Lung (tissue), 11 donors: ENCODE measurements at regions not wholly inside any gene's neighbourhood (a gene's known extent, or its start where the extent isn't known, plus 50 kb on each side); places are given as distances from the start of the nearest gene placed in this dataset.
A peak's percentile ranks its signal among the peaks of the same experiment; 100 is the strongest.

Experiments
- ATAC-seq: fragments of 200-7000 bp; cut with Tn5 transposase; one replicate; pipeline ENCODE4 v1.9.1; 2020; ENCODE audit warnings: moderate number of reproducible peaks; ENCODE audit not compliant: insufficient read depth, low FRiP score
- DNase-seq, 3 donors: peaks; one replicate each; pipeline ENCODE4 v3.0.0-alpha.2; 2013 to 2017
- H3K27ac ChIP-seq, 2 donors: one replicate each; pipeline ENCODE4 v1.5.1; 2013; ENCODE audit warnings: mild to moderate bottlenecking in 2 of 2, moderate library complexity in 2 of 2, control low read depth in 1 of 2, inconsistent platforms in 1 of 2, low read depth in 1 of 2, low read length in 1 of 2
- H3K27me3 ChIP-seq, 3 donors: one replicate each; pipeline ENCODE4 v1.5.1; 2013; ENCODE audit warnings: low read length in 2 of 3; ENCODE audit not compliant: control insufficient read depth in 3 of 3, insufficient read depth in 3 of 3
- H3K36me3 ChIP-seq, 4 donors: one replicate each; pipeline ENCODE4 v1.5.1; 2013; ENCODE audit warnings: low read length in 4 of 4, mild to moderate bottlenecking in 1 of 4, moderate library complexity in 1 of 4; ENCODE audit not compliant: control insufficient read depth in 4 of 4, insufficient read depth in 4 of 4
- H3K4me1 ChIP-seq, 5 donors: one replicate each; pipeline ENCODE4 v1.5.1; 2013; ENCODE audit warnings: low read length in 5 of 5, mild to moderate bottlenecking in 2 of 5, moderate library complexity in 1 of 5; ENCODE audit not compliant: control insufficient read depth in 5 of 5, insufficient read depth in 5 of 5
- H3K4me3 ChIP-seq: one replicate; pipeline ENCODE4 v1.5.1; 2013; ENCODE audit warnings: mild to moderate bottlenecking, control low read depth, moderate library complexity
- H3K9ac ChIP-seq, 2 donors: one replicate each; pipeline ENCODE4 v1.5.1; 2013; ENCODE audit warnings: low read length in 2 of 2, control low read depth in 1 of 2; ENCODE audit not compliant: insufficient read depth in 1 of 2
- H3K9me3 ChIP-seq, 4 donors: one replicate each; pipeline ENCODE4 v1.5.1; 2013; ENCODE audit warnings: low read length in 3 of 4, mild to moderate bottlenecking in 1 of 4, moderate library complexity in 1 of 4; ENCODE audit not compliant: control insufficient read depth in 4 of 4, insufficient read depth in 3 of 4
- CTCF ChIP-seq: IDR thresholded peaks from 2 replicates; pipeline ENCODE4 v1.5.1; 2012; ENCODE audit warnings: mild to moderate bottlenecking; ENCODE audit errors: control extremely low read depth, extremely low read depth
- WGBS, 2 donors: extraction: QIAGEN DNeasy Blood & Tissue Kit; methylation state at CpG; one replicate each; pipeline ENCODE4 v1.1.7; 2013; 5-methylcytosine and 5-hydroxymethylcytosine counted together
- donor health status: control.
- donor health status: control.
- donor health status: Bipolar disorder and iron deficiency.
- donor health status: healthy.
- donor health status: DM: yes; HTN: yes; CAD: no.

GRCh38 chr2:234308813-234309195 lies 188.1 kb downstream of the ARL4C start:
- Histone ChIP-seq H3K4me1 (no peaks in the 10 kb centered on the region), H3K9ac (no peak overlapping the region), H3K4me3 (no peak overlapping the region), H3K27ac (no peak overlapping the region), H3K27me3 (no peaks in the 10 kb centered on the region), H3K9me3 (no peaks in the 10 kb centered on the region), H3K36me3 (no peaks in the 10 kb centered on the region)
- ATAC-seq (peak; percentile 50), DNase-seq (no peak)
- TF ChIP-seq CTCF = no peak
- WGBS, 2 donors = 42 to 61% methylated on average over 6 of the region's 6 CpGs

- no peaks in the 10 kb centered on the region for H3K36me3 ChIP-seq
Measured at GRCh38 chr2:234308073-234308812, 188.6 kb downstream of the ARL4C start.

GRCh38 chr2:234307322-234307961 lies 189.4 kb downstream of the ARL4C start:
- no peaks in the 10 kb centered on the region for H3K27me3 ChIP-seq
- no peak for TF ChIP-seq CTCF
- no peak overlapping the region for H3K9ac ChIP-seq
- no peak overlapping the region for H3K4me3 ChIP-seq
- WGBS, 2 donors = 89 to 93% methylated on average over 4 of the region's 4 CpGs
- no peak for DNase-seq
- H3K36me3 ChIP-seq = no peaks in the 10 kb centered on the region
- H3K4me1 ChIP-seq = no peaks in the 10 kb centered on the region
- no peak for ATAC-seq
- no peak overlapping the region for H3K27ac ChIP-seq
- no peaks in the 10 kb centered on the region for H3K9me3 ChIP-seq

More at GRCh38 chr2:234308073-234308812, 188.6 kb downstream of the ARL4C start:
- Histone ChIP-seq H3K27ac (no peak overlapping the region), H3K9ac (no peak overlapping the region), H3K4me3 (no peak overlapping the region), H3K9me3 (no peaks in the 10 kb centered on the region), H3K27me3 (no peaks in the 10 kb centered on the region), H3K4me1 (no peaks in the 10 kb centered on the region)
- 93 to 98% methylated on average over 7 of the region's 7 CpGs for WGBS, 2 donors
- no peak for ATAC-seq
- DNase-seq = no peak
- no peak for TF ChIP-seq CTCF
